Spleen (tissue), 11 donors: ENCODE measurements at regions not wholly inside any gene's neighbourhood (a gene's known extent, or its start where the extent isn't known, plus 50 kb on each side); places are given as distances from the start of the nearest gene placed in this dataset.

Experiments used
- DNase-seq: peaks from one replicate; pipeline ENCODE4 v3.0.0-alpha.2; 2020
- H3K27ac ChIP-seq, 8 donors: fragments of 200-600 bp; sonication (generic) in 7 of 8; 1 replicate in 4 of 8; 2 replicates in 4 of 8; pipeline versions ENCODE4 v1.5.0 to v1.8.0; 2016 to 2021; ENCODE audit warnings: inconsistent platforms in 4 of 8, mild to moderate bottlenecking in 4 of 8, moderate library complexity in 1 of 8
- H3K27me3 ChIP-seq, 7 donors: fragments of 200-600 bp; sonication (generic) in 6 of 7; replicated peaks in 1 of 7; 1 replicate in 4 of 7; 2 replicates in 3 of 7; pipeline versions ENCODE4 v1.5.0 to v1.8.0; 2016 to 2021; ENCODE audit warnings: inconsistent platforms in 3 of 7, mild to moderate bottlenecking in 1 of 7
- H3K36me3 ChIP-seq, 6 donors: fragments of 200-600 bp; sonication (generic) in 5 of 6; 1 replicate in 4 of 6; 2 replicates in 2 of 6; pipeline versions ENCODE4 v1.5.0 to v1.8.0; 2016 to 2021; ENCODE audit warnings: inconsistent platforms in 2 of 6
- H3K4me1 ChIP-seq, 6 donors: fragments of 200-600 bp; sonication (generic) in 5 of 6; 1 replicate in 3 of 6; 2 replicates in 3 of 6; pipeline versions ENCODE4 v1.5.0 to v1.8.0; 2016 to 2021; ENCODE audit warnings: inconsistent platforms in 3 of 6
- H3K4me3 ChIP-seq, 8 donors: fragments of 200-600 bp; sonication (generic) in 7 of 8; 1 replicate in 4 of 8; 2 replicates in 4 of 8; pipeline versions ENCODE4 v1.5.0 to v1.8.0; 2016 to 2021; ENCODE audit warnings: inconsistent platforms in 4 of 8, mild to moderate bottlenecking in 4 of 8, moderate library complexity in 2 of 8
- H3K9me3 ChIP-seq, 8 donors: fragments of 200-600 bp; sonication (generic) in 7 of 8; 1 replicate in 4 of 8; 2 replicates in 4 of 8; pipeline versions ENCODE4 v1.5.0 to v1.8.0; 2016 to 2021; ENCODE audit warnings: inconsistent platforms in 4 of 8
- POLR2A ChIP-seq, 3 donors: fragments of 450-650 bp; IDR thresholded peaks; one replicate each; pipeline ENCODE4 v1.5.1; 2017; ENCODE audit warnings: antibody characterized with exemption in 3 of 3, mild to moderate bottlenecking in 1 of 3
- POLR2AphosphoS5 ChIP-seq, 3 donors: sonication (generic); formaldehyde crosslinking; IDR thresholded peaks; one replicate each; pipeline ENCODE4 v1.5.1; 2017; ENCODE audit warnings: antibody characterized with exemption in 3 of 3
- WGBS, 5 donors: extraction: QIAGEN DNeasy Blood & Tissue Kit in 3 of 5; methylation state at CpG; one replicate each; pipeline versions ENCODE4 v1.1.5 to v1.1.7; 2013 to 2018; 5-methylcytosine and 5-hydroxymethylcytosine counted together
- intact Hi-C: fragments of 100-400 bp; cut with DNase I; formaldehyde crosslinking; loops from one replicate; pipeline ENCODE4 v1.15.0; 2023; ENCODE audit warnings: low total_unique reads
- TF ChIP-seq, protein P1 (sequence below), 11 experiments: fragments of 200-600 bp in 7 of 11; fragments of 450-650 bp in 4 of 11; sonication (generic) in 4 of 11; IDR thresholded peaks in 8 of 11; conservative IDR thresholded peaks in 3 of 11; 1 replicate in 7 of 11; 2 replicates in 4 of 11; pipeline versions ENCODE4 v1.4.0 to v1.8.0; 2016 to 2021; ENCODE audit warnings: antibody characterized with exemption in 11 of 11, inconsistent platforms in 4 of 11, mild to moderate bottlenecking in 1 of 11
- donor health status: healthy with polysubstance abuse.
- donor health status: DM: no; HTN: no; CAD: no; lungs with moderate emphysema.
- donor health status: DM: no; HTN: no; CAD: no.
- donor health status: Bipolar disorder and iron deficiency.
- donor health status: healthy.
- donor health status: DM: no; HTN: no; CAD: no.
- donor health status: DM: yes; HTN: yes; CAD: no.

DNA sequence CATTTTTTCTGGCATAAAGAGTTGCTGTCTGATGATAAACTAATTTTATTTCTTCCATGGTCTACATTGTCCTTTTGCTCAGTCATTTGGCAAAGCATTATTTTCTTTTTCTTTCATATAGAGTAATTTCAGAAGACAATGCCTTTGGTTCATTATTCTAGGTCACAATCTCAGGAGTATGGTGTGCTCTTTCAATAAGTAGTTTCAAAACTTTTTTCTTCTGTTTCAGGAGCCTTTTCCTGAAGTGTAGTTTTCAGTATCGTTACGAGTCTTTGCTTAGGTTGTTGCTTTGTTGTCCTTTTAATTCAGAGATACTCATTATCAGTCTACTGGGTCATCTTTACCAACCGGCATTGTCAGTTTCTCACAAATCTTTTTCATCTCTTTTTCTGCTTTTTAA is 100.4 kb upstream of the GPC1 start:
- no peaks in the 10 kb centered on the region for H3K4me1 ChIP-seq
- TF ChIP-seq, protein P1, sequence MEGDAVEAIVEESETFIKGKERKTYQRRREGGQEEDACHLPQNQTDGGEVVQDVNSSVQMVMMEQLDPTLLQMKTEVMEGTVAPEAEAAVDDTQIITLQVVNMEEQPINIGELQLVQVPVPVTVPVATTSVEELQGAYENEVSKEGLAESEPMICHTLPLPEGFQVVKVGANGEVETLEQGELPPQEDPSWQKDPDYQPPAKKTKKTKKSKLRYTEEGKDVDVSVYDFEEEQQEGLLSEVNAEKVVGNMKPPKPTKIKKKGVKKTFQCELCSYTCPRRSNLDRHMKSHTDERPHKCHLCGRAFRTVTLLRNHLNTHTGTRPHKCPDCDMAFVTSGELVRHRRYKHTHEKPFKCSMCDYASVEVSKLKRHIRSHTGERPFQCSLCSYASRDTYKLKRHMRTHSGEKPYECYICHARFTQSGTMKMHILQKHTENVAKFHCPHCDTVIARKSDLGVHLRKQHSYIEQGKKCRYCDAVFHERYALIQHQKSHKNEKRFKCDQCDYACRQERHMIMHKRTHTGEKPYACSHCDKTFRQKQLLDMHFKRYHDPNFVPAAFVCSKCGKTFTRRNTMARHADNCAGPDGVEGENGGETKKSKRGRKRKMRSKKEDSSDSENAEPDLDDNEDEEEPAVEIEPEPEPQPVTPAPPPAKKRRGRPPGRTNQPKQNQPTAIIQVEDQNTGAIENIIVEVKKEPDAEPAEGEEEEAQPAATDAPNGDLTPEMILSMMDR (IDR thresholded peaks at IDR 0.05 in 8 of 11, conservative IDR thresholded peaks at IDR 0.05 in 3 of 11): no peak
- TF ChIP-seq POLR2A (IDR thresholded peaks at IDR 0.05): no peak
- no peak for TF ChIP-seq POLR2AphosphoS5 (IDR thresholded peaks at IDR 0.05)
- intact Hi-C loops: no loop called here
- peaks cover 0 to 26% (median 19%) of the 10 kb centered on the region in 8 donors for H3K9me3 ChIP-seq
- H3K36me3 ChIP-seq: no peaks in the 10 kb centered on the region
- peaks cover 0 to 33% (median 0%) of the 10 kb centered on the region in 7 donors for H3K27me3 ChIP-seq
- no peak for DNase-seq
- no peak overlapping the region for H3K27ac ChIP-seq
- no peak overlapping the region for H3K4me3 ChIP-seq
- WGBS, 5 donors: 70 to 86% (median 85%) methylated on average over 3 of the region's 3 CpGs

DNA sequence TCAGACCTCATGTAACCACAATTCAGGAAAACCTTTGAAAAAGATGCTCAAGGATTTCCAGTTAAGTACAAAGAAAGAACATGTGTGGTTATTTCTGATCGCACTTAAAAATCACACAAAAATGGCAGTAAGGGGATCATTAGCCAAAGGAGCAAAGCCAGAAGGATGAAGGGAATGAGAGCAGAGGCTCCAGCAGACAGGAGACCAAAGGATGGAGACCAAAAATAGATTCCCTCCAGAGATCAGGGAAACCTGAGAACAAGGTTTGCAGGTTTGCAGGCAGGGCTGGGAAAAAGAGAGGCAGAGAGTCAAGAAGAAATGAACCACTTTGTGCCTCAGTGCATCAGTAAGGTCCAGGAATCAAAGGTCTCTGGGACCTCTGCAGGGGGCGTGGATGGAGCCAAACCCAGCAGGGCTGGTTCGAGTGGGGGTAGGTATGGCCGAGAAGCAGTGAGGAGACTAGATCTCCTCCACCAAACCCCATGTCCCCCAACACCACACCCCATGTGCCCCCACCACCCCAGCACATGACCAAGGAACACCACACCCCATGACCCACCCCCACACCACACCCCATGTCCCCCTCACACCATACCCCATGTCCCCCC is 98.5 kb upstream of the GPC1 start:
- DNase-seq: no peak
- intact Hi-C loops: no loop called here

DNA sequence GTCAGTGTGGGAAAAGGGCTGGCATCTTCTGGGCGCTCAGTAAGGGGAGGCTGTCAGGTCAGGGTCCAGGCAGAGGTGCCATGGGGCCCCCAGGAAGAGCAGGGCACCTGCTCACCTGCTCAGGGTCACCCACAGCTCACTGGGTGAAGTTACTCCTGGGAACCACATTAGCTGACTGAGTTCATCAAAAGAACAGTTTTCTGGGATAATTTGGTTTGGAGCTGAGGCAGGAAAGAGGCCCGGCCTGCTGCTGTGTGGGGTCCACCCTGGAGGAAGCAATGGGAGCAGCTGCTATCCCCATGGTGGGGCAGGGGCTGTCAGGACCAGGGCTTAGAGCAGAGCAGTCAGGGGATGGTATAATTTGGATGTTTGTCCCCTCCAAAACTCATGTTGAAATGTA is 97.2 kb upstream of the GPC1 start:
- H3K27ac ChIP-seq: no peak overlapping the region
- H3K36me3 ChIP-seq: no peaks in the 10 kb centered on the region
- intact Hi-C loops: no loop called here
- no peak for TF ChIP-seq POLR2A (IDR thresholded peaks at IDR 0.05)
- TF ChIP-seq, protein P1 (IDR thresholded peaks at IDR 0.05 in 8 of 11, conservative IDR thresholded peaks at IDR 0.05 in 3 of 11): no peak
- TF ChIP-seq POLR2AphosphoS5 (IDR thresholded peaks at IDR 0.05): no peak
- H3K4me3 ChIP-seq: no peak overlapping the region
- no peaks in the 10 kb centered on the region for H3K4me1 ChIP-seq
- DNase-seq: no peak
- WGBS, 5 donors: 58 to 73% (median 65%) methylated on average over 1 to 2 of the region's 2 CpGs
- peaks cover 0 to 46% (median 0%) of the 10 kb centered on the region in 7 donors for H3K27me3 ChIP-seq
- no peaks in the 10 kb centered on the region for H3K9me3 ChIP-seq

More for the DNA sequence above, 98.5 kb upstream of the GPC1 start:
- no peak overlapping the region for H3K27ac ChIP-seq
- 80 to 97% (median 95%) methylated on average over 4 of the region's 4 CpGs for WGBS, 5 donors
- H3K9me3 ChIP-seq: peaks cover 0 to 9% (median 6%) of the 10 kb centered on the region in 8 donors
- peaks cover 0 to 46% (median 0%) of the 10 kb centered on the region in 7 donors for H3K27me3 ChIP-seq
- no peak for TF ChIP-seq POLR2A (IDR thresholded peaks at IDR 0.05)
- TF ChIP-seq POLR2AphosphoS5 (IDR thresholded peaks at IDR 0.05): no peak
- TF ChIP-seq, protein P1 (IDR thresholded peaks at IDR 0.05 in 8 of 11, conservative IDR thresholded peaks at IDR 0.05 in 3 of 11): no peak
- no peak overlapping the region for H3K4me3 ChIP-seq
- no peaks in the 10 kb centered on the region for H3K4me1 ChIP-seq
- no peaks in the 10 kb centered on the region for H3K36me3 ChIP-seq

DNA sequence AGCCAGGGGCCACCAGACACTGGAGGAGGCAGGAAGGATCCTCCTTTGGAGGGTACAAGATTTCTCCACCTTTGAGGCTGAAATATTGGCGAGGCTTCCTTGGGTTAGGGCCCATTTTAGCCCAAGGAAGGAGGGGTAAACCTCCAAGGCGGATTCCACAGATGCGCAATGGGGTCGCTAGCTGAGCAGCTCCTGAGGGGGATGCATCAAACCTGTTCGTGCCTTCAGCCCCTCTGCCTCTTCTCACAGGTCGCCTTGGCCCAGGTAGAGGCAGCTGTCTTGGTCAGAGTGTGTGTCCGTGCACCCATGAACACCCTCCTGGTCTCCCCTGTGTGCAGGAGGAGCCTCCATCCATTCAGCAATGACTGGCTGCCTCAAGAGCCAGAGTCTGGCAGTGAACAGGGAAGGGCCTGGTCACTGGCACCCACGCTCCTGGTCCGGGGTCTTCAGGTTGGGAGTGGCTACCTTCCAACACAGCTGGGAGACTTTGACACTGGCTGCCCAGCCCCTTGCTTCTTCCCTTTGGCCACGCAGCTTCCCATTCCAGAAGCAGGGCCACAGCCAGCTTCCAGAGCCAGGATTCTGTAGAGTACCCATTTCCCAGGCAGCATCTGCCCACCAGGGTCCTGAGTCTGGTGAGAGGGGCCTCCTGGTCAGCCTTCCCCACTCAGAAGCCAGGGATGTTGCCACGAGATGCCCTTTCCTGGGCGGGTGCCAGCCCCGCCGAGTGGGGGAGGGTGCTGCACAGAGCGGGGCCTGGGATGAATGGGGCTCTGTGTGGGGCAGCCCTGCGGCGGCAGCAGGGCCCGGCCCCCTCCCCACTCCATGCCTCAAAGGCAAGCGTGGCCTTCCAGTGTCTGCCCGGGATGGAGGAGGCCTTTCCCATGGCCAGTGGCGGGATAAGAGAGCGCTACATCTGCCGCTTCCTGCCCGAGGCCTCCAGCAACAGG is 95.8 kb upstream of the GPC1 start:
- no peak for DNase-seq
- 79 to 91% (median 83%) methylated on average over 9 to 24 of the region's 24 CpGs for WGBS, 5 donors

More for the DNA sequence above, 95.8 kb upstream of the GPC1 start:
- TF ChIP-seq POLR2AphosphoS5 (IDR thresholded peaks at IDR 0.05) (no peak), POLR2A (IDR thresholded peaks at IDR 0.05) (no peak)
- TF ChIP-seq, protein P1 (IDR thresholded peaks at IDR 0.05 in 8 of 11, conservative IDR thresholded peaks at IDR 0.05 in 3 of 11): no peak
- Histone ChIP-seq H3K9me3 (peaks cover 0 to 5% (median under 1%) of the 10 kb centered on the region in 8 donors), H3K4me1 (no peaks in the 10 kb centered on the region), H3K27ac (no peak overlapping the region), H3K27me3 (peaks cover 0 to 46% (median 0%) of the 10 kb centered on the region in 7 donors), H3K36me3 (no peaks in the 10 kb centered on the region), H3K4me3 (no peak overlapping the region)
- intact Hi-C loops: no loop called here
